Naive thymus-derived CD4-positive, alpha-beta T cell (primary cell): ENCODE measurements at regions not wholly inside any gene's neighbourhood (a gene's known extent, or its start where the extent isn't known, plus 50 kb on each side); places are given as distances from the start of the nearest gene placed in this dataset.

ENCODE experiments used
- ATAC-seq: fragments of 150-1000 bp; cut with Tn5 transposase; 2 replicates; pipeline ENCODE4 v1.10.0; 2021; ENCODE audit warnings: mild to moderate bottlenecking, moderate library complexity
- CTCF ChIA-PET: fragments of 350-600 bp; sonication (Branson Sonifier 250); formaldehyde crosslinking; loops from one replicate; lab custom pipeline; 2021; ENCODE audit warnings: antibody characterized with exemption; lab: Charles Lee
- POLR2A ChIA-PET: fragments of 350-600 bp; sonication (Branson Sonifier 250); formaldehyde crosslinking; loops from one replicate; lab custom pipeline; 2021; ENCODE audit warnings: antibody characterized with exemption, inconsistent platforms; lab: Charles Lee
- DNase-seq, 9 donors: peaks; one replicate each; pipeline versions ENCODE4 v3.0.0 to v3.0.0-alpha.2; 2020 to 2022; ENCODE audit warnings: mixed read lengths in 1 of 9
- H3K27ac ChIP-seq: one replicate; pipeline ENCODE4 v1.7.0; 2013; ENCODE audit warnings: mild to moderate bottlenecking, low read depth, low read length, moderate library complexity
- H3K27me3 ChIP-seq, 2 donors: one replicate each; pipeline ENCODE4 v1.7.0; 2013; ENCODE audit warnings: low read length in 2 of 2, mild to moderate bottlenecking in 2 of 2, moderate library complexity in 2 of 2; ENCODE audit not compliant: control insufficient read depth in 2 of 2, insufficient read depth in 2 of 2
- H3K36me3 ChIP-seq, 3 experiments: 1 replicate in 2 of 3; 2 replicates in 1 of 3; pipeline ENCODE4 v1.7.0; 2013; ENCODE audit warnings: low read length in 3 of 3, mild to moderate bottlenecking in 3 of 3, moderate library complexity in 1 of 3; ENCODE audit not compliant: insufficient read depth in 3 of 3, control insufficient read depth in 2 of 3
- H3K4me1 ChIP-seq, 2 donors: one replicate each; pipeline ENCODE4 v1.7.0; 2013; ENCODE audit warnings: low read length in 2 of 2, mild to moderate bottlenecking in 2 of 2, moderate library complexity in 1 of 2; ENCODE audit not compliant: control insufficient read depth in 2 of 2, insufficient read depth in 2 of 2
- H3K4me3 ChIP-seq: 2 replicates; pipeline ENCODE4 v1.7.0; 2013; ENCODE audit warnings: mild to moderate bottlenecking, low read length
- H3K9me3 ChIP-seq, 3 experiments: 1 replicate in 2 of 3; 2 replicates in 1 of 3; pipeline ENCODE4 v1.7.0; 2013; ENCODE audit warnings: low read length in 3 of 3; ENCODE audit not compliant: control insufficient read depth in 2 of 3
- H3K27ac Mint-ChIP-seq, 9 donors: one replicate each; pipeline ENCODE4 v1.8.0; 2020 to 2022; ENCODE audit warnings: mixed read lengths in 9 of 9, mild to moderate bottlenecking in 8 of 9, moderate library complexity in 5 of 9, inconsistent platforms in 2 of 9
- H3K27me3 Mint-ChIP-seq, 5 donors: one replicate each; pipeline ENCODE4 v1.8.0; 2021 to 2022; ENCODE audit warnings: mixed read lengths in 5 of 5, mild to moderate bottlenecking in 1 of 5
- H3K36me3 Mint-ChIP-seq, 5 donors: one replicate each; pipeline ENCODE4 v1.8.0; 2020 to 2022; ENCODE audit warnings: mixed read lengths in 5 of 5, mild to moderate bottlenecking in 3 of 5, inconsistent platforms in 1 of 5
- H3K4me1 Mint-ChIP-seq, 7 donors: one replicate each; pipeline ENCODE4 v1.8.0; 2020 to 2022; ENCODE audit warnings: mixed read lengths in 7 of 7, mild to moderate bottlenecking in 3 of 7, inconsistent platforms in 1 of 7
- H3K4me3 Mint-ChIP-seq, 10 donors: one replicate each; pipeline ENCODE4 v1.8.0; 2020 to 2022; ENCODE audit warnings: mild to moderate bottlenecking in 10 of 10, mixed read lengths in 10 of 10, moderate library complexity in 6 of 10, inconsistent platforms in 2 of 10
- H3K9me3 Mint-ChIP-seq, 11 donors: one replicate each; pipeline ENCODE4 v1.8.0; 2020 to 2022; ENCODE audit warnings: mixed read lengths in 11 of 11, mild to moderate bottlenecking in 4 of 11, inconsistent platforms in 1 of 11, moderate library complexity in 1 of 11
- intact Hi-C, 2 donors: fragments of 100-400 bp; cut with micrococcal nuclease; formaldehyde crosslinking; loops; one replicate each; pipeline ENCODE4 v1.15.1; 2023

DNA sequence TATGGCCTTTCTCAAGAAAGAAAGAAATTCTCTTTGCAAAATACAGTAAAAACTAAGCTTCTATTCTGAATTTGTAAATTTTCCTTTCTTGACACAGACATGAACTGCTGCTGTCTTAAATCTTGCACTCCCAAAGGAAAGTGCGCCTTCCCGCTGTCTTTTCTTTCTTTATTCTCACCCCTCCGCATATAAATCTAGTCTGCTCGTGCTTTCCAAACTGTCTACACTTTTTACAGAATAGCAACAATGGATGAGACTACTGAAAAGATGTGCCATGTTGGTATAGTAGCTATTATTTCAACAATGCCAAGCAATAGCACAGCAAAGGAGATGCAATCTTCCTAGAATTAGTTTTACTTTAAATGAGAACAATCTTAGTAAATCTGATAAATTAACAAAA is 328.8 kb upstream of the PDE3A start:
- ChIA-PET CTCF (no interaction called here), POLR2A (no interaction called here)
- Mint-ChIP-seq H3K9me3 (peaks cover 0 to 4% (median 0%) of the 10 kb centered on the region in 11 donors), H3K27ac (no peak overlapping the region), H3K36me3 (no peaks in the 10 kb centered on the region), H3K4me1 (no peaks in the 10 kb centered on the region), H3K4me3 (no peak overlapping the region), H3K27me3 (no peaks in the 10 kb centered on the region)
- no peak for DNase-seq
- no peaks in the 10 kb centered on the region for H3K36me3 ChIP-seq
- intact Hi-C loops: no loop called here
- H3K27ac ChIP-seq: no peak overlapping the region
- no peaks in the 10 kb centered on the region for H3K9me3 ChIP-seq
- no peaks in the 10 kb centered on the region for H3K4me1 ChIP-seq
- H3K4me3 ChIP-seq: no peak overlapping the region
- peaks cover 0 to 3% of the 10 kb centered on the region in 2 donors for H3K27me3 ChIP-seq
- no peak for ATAC-seq

DNA sequence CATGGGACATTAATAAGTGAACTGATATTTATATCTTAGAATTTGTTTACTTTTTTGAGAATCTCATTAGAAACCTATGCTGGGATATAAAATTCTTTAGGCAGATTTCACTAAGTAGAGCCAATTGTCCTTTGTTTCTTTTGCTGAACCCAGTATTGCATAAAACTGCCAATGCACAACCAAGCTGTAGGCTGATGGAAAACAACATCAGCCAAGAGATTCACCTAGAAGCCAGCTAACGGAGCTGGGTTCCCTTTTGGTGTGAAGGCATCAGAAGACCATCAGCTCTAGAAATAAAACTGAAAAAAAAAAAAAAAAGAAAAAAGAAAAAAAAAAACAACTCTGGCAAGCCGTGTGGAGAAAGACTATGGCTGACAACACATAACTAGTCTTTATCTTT is 328.2 kb upstream of the PDE3A start:
- Mint-ChIP-seq H3K36me3 (no peaks in the 10 kb centered on the region), H3K9me3 (peaks cover 0 to 4% (median 0%) of the 10 kb centered on the region in 11 donors), H3K4me1 (no peaks in the 10 kb centered on the region), H3K27me3 (no peaks in the 10 kb centered on the region), H3K4me3 (no peak overlapping the region), H3K27ac (no peak overlapping the region)
- Histone ChIP-seq H3K27ac (no peak overlapping the region), H3K4me3 (no peak overlapping the region), H3K4me1 (no peaks in the 10 kb centered on the region), H3K36me3 (no peaks in the 10 kb centered on the region), H3K9me3 (no peaks in the 10 kb centered on the region), H3K27me3 (peaks cover 0 to 3% of the 10 kb centered on the region in 2 donors)
- POLR2A ChIA-PET: no interaction called here
- intact Hi-C loops: no loop called here
- CTCF ChIA-PET: no interaction called here
- DNase-seq (no peak), ATAC-seq (no peak)

DNA sequence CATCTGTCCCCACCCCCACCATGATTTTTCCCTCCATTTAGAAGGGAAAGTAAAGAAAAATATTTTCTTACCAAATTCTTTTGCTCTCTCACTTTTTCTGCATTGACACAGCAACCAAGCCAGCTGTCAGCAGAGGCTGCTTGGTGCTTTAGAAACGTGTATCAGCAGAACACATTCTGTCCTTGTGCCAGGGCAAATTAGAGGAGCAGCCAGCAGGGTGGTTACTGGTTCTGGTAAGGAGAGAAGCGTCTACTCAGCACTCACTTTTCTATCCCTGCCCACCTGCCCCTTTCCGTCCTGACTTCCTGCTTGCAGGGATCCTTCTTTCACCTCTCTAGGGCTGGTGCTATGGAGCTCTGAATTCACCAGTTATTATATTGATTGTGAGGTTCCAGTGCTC is 327.5 kb upstream of the PDE3A start:
- H3K9me3 ChIP-seq: no peaks in the 10 kb centered on the region
- no peak overlapping the region for H3K4me3 ChIP-seq
- H3K4me1 ChIP-seq: no peaks in the 10 kb centered on the region
- ChIA-PET CTCF (no interaction called here), POLR2A (no interaction called here)
- H3K36me3 ChIP-seq: no peaks in the 10 kb centered on the region
- H3K27ac ChIP-seq: no peak overlapping the region
- no peaks in the 10 kb centered on the region for H3K27me3 Mint-ChIP-seq
- DNase-seq: no peak
- no peak for ATAC-seq
- H3K27ac Mint-ChIP-seq: no peak overlapping the region
- no peaks in the 10 kb centered on the region for H3K4me1 Mint-ChIP-seq
- intact Hi-C loops: no loop called here
- H3K4me3 Mint-ChIP-seq: no peak overlapping the region
- H3K9me3 Mint-ChIP-seq: peaks cover 0 to 4% (median 0%) of the 10 kb centered on the region in 11 donors
- H3K36me3 Mint-ChIP-seq: no peaks in the 10 kb centered on the region
- H3K27me3 ChIP-seq: peaks cover 0 to 3% of the 10 kb centered on the region in 2 donors

DNA sequence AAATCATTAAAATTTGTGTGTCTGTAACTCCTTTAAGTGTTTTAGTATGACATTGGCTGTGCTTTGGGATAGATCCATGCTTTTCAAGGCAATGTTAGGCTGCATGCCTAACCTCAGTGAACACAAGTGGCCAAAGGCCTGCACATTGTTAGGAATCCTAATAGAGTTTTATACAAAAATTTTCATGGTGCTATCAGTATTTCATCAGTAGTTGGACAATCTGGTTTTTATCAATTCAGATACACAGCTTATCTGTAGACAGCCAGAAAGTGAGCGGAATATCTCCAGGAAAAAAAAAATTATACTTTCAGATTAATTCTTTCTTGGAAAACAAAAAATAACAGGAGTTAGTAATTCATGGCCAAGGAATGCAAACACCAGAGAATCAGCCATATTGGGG is 324.0 kb upstream of the PDE3A start:
- H3K36me3 ChIP-seq: no peaks in the 10 kb centered on the region
- H3K27me3 ChIP-seq: no peaks in the 10 kb centered on the region
- Mint-ChIP-seq H3K9me3 (peaks cover 0 to 5% (median 0%) of the 10 kb centered on the region in 11 donors), H3K36me3 (no peaks in the 10 kb centered on the region), H3K27ac (no peak overlapping the region), H3K4me1 (no peaks in the 10 kb centered on the region), H3K27me3 (no peaks in the 10 kb centered on the region), H3K4me3 (no peak overlapping the region)
- DNase-seq (no peak), ATAC-seq (no peak)
- no peak overlapping the region for H3K4me3 ChIP-seq
- no peaks in the 10 kb centered on the region for H3K4me1 ChIP-seq
- H3K9me3 ChIP-seq: no peaks in the 10 kb centered on the region
- POLR2A ChIA-PET: no interaction called here
- CTCF ChIA-PET: no interaction called here
- no peak overlapping the region for H3K27ac ChIP-seq
- intact Hi-C loops: no loop called here

DNA sequence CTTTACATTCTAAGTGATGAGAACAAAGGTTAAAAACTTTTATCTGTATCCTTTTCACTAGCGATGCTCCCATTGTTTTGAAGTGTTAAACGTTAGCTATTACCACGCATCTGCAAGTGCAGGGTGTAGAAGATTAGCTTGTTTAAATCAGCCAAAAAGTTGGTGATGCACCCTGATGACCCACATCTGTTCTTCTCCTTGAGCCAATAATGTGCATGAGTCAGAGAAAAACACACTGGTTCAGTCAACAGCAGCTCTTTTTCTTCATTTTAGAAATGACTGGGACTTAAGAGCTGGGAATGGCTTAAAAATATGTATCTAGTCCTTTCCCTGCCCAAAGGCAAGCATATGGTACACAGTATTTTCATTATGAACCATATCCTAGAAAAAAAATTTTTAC is 323.5 kb upstream of the PDE3A start:
- CTCF ChIA-PET: no interaction called here
- POLR2A ChIA-PET: no interaction called here
- H3K27ac ChIP-seq: no peak overlapping the region
- DNase-seq: no peak
- Mint-ChIP-seq H3K4me3 (no peak overlapping the region), H3K27me3 (no peaks in the 10 kb centered on the region), H3K4me1 (no peaks in the 10 kb centered on the region), H3K9me3 (peaks cover 0 to 5% (median 0%) of the 10 kb centered on the region in 11 donors), H3K36me3 (no peaks in the 10 kb centered on the region), H3K27ac (no peak overlapping the region)
- H3K4me1 ChIP-seq: no peaks in the 10 kb centered on the region
- no peaks in the 10 kb centered on the region for H3K9me3 ChIP-seq
- no peak overlapping the region for H3K4me3 ChIP-seq
- no peak for ATAC-seq
- intact Hi-C loops: no loop called here
- no peaks in the 10 kb centered on the region for H3K36me3 ChIP-seq
- no peaks in the 10 kb centered on the region for H3K27me3 ChIP-seq

DNA sequence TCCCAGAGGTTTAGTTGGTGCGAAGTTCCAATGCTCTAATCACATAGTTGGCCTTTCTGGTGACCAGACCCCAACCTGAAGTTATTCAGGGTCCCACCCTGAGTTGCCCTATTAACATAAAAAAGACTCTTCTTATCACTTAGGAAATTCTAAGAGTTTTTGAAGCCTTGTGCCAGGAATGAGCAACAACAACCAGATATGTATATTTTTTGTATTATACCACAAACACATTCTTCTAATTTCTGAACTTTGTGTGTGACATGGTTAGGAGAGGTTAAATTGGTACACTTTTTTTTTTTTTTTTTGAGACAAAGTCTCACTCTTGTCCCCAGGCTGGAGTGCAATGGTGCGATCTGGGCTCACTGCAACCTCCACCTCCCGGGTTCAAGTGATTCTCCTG is 320.4 kb upstream of the PDE3A start:
- Mint-ChIP-seq H3K4me3 (no peak overlapping the region), H3K27me3 (no peaks in the 10 kb centered on the region), H3K9me3 (peaks cover 0 to 4% (median 0%) of the 10 kb centered on the region in 11 donors), H3K27ac (no peak overlapping the region), H3K36me3 (no peaks in the 10 kb centered on the region), H3K4me1 (no peaks in the 10 kb centered on the region)
- Histone ChIP-seq H3K27me3 (no peaks in the 10 kb centered on the region), H3K36me3 (no peaks in the 10 kb centered on the region), H3K9me3 (no peaks in the 10 kb centered on the region), H3K4me1 (no peaks in the 10 kb centered on the region), H3K4me3 (no peak overlapping the region), H3K27ac (no peak overlapping the region)
- ChIA-PET CTCF (no interaction called here), POLR2A (no interaction called here)
- ATAC-seq (no peak), DNase-seq (no peak)
- intact Hi-C loops: no loop called here

DNA sequence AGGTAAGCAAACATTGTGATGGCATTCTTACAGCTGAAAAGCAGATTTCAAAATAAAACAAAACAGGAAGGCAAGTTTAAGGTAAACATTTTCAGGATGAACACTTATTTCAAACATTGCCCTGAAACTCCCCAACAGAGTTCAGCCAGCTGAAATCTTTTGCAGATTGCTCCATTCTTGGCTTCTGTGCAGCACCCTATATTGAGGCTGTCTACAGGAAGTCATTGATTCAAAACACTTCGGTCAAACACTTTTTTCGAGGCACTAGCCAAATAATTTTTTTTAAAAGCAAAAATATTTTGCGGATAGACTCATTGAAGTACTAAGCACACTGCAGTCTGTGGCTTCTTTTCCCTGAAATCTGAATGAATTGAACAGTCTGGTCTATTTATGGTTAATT is 318.1 kb upstream of the PDE3A start:
- no peak for DNase-seq
- ChIA-PET CTCF (no interaction called here), POLR2A (no interaction called here)
- H3K4me1 Mint-ChIP-seq: no peaks in the 10 kb centered on the region
- no peak for ATAC-seq
- peaks cover 0 to 5% (median 0%) of the 10 kb centered on the region in 11 donors for H3K9me3 Mint-ChIP-seq
- Histone ChIP-seq H3K4me3 (no peak overlapping the region), H3K36me3 (no peaks in the 10 kb centered on the region), H3K9me3 (no peaks in the 10 kb centered on the region), H3K27me3 (no peaks in the 10 kb centered on the region), H3K4me1 (no peaks in the 10 kb centered on the region), H3K27ac (no peak overlapping the region)
- H3K27me3 Mint-ChIP-seq: no peaks in the 10 kb centered on the region
- H3K4me3 Mint-ChIP-seq: no peak overlapping the region
- intact Hi-C loops: no loop called here
- H3K36me3 Mint-ChIP-seq: no peaks in the 10 kb centered on the region
- no peak overlapping the region for H3K27ac Mint-ChIP-seq
